Fibroblast of lung (primary cell): ENCODE measurements at regions not wholly inside any gene's neighbourhood (a gene's known extent, or its start where the extent isn't known, plus 50 kb on each side); places are given as distances from the start of the nearest gene placed in this dataset.

Experiments
- EZH2 ChIP-seq: IDR thresholded peaks from 2 replicates; pipeline ENCODE4 v1.5.1; 2012; ENCODE audit warnings: low read length, control low read depth, mild to moderate bottlenecking; ENCODE audit errors: missing control alignments
- TF ChIP-seq, protein P1 (sequence below), 2 donors: IDR thresholded peaks in 1 of 2; conservative IDR thresholded peaks in 1 of 2; 1 replicate in 1 of 2; 2 replicates in 1 of 2; pipeline ENCODE4 v1.5.1; 2011 to 2012; ENCODE audit warnings: low read length in 2 of 2, control low read depth in 1 of 2, inconsistent platforms in 1 of 2, low read depth in 1 of 2, mild to moderate bottlenecking in 1 of 2

- TF ChIP-seq, protein P1, sequence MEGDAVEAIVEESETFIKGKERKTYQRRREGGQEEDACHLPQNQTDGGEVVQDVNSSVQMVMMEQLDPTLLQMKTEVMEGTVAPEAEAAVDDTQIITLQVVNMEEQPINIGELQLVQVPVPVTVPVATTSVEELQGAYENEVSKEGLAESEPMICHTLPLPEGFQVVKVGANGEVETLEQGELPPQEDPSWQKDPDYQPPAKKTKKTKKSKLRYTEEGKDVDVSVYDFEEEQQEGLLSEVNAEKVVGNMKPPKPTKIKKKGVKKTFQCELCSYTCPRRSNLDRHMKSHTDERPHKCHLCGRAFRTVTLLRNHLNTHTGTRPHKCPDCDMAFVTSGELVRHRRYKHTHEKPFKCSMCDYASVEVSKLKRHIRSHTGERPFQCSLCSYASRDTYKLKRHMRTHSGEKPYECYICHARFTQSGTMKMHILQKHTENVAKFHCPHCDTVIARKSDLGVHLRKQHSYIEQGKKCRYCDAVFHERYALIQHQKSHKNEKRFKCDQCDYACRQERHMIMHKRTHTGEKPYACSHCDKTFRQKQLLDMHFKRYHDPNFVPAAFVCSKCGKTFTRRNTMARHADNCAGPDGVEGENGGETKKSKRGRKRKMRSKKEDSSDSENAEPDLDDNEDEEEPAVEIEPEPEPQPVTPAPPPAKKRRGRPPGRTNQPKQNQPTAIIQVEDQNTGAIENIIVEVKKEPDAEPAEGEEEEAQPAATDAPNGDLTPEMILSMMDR (conservative IDR thresholded peaks at IDR 0.05 in 1 of 2, IDR thresholded peaks at IDR 0.05 in 1 of 2; ENCODE audit: low read depth in 1 of 2, low read length in 2 of 2), result no peak
- no peak for TF ChIP-seq EZH2
Observed at GRCh38 chr5:105213078-105213477, 1650.5 kb upstream of the NUDT12 start.
